HL-60/S4 (cell line): ENCODE measurements at regions not wholly inside any gene's neighbourhood (a gene's known extent, or its start where the extent isn't known, plus 50 kb on each side); places are given as distances from the start of the nearest gene placed in this dataset.
"Not testable (repeated sequence)": the region's sequence is repeated elsewhere in the genome, so short reads cannot be mapped to it uniquely, and the experiment has no call there.

Source experiments
- in situ Hi-C: fragments of 300-500 bp; cut with MboI; formaldehyde crosslinking; loops from 2 replicates; pipeline ENCODE4 v1.14.3; 2022; ENCODE audit warnings: low sequenced_read_pairs

GRCh38 chr16:17566656-17567450 is 96.1 kb upstream of the XYLT1 start:
- in situ Hi-C loops, result no loop called here

DNA sequence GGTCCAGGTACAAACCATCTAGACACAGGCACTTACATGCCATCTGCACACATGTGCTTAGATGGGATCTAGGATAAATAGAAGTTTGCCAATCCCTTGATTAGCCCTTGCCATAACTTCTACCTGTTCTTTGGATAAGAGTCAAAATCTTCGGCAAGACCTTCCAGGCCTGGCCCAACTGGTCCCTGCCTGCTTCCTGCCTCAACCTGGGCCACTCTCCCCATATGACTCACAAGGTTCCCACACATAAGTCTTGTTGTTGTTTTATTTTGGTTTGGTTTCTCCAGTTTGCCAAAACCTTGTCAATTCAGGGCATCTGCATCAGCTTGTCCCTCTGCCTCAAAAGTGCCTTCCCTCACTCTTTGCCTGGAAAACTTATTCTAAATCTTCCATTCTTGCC is 95.3 kb upstream of the XYLT1 start:
- in situ Hi-C loops, result no loop called here

DNA sequence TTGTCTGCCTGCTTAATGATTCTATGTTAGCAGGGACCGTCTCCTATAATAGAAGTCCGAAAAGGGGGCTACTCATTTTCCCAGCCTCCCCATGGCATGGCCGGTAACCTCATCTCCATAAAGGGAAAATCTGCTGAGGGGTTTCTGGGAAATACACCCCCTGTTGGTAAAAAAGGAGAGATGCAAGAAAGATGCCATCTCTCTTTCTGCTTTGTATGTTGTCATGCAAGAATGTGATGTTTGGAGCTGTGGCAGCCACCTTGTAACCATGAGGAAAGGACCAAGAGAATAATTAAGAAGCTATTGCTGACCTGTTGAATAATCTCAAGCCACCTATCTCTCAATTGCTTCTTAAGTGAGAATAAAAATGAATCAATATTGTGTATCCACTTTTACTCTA is 94.8 kb upstream of the XYLT1 start:
- in situ Hi-C loops, result no loop called here

GRCh38 chr16:17564856-17565255 is 94.1 kb upstream of the XYLT1 start:
- in situ Hi-C loops, result no loop called here

DNA sequence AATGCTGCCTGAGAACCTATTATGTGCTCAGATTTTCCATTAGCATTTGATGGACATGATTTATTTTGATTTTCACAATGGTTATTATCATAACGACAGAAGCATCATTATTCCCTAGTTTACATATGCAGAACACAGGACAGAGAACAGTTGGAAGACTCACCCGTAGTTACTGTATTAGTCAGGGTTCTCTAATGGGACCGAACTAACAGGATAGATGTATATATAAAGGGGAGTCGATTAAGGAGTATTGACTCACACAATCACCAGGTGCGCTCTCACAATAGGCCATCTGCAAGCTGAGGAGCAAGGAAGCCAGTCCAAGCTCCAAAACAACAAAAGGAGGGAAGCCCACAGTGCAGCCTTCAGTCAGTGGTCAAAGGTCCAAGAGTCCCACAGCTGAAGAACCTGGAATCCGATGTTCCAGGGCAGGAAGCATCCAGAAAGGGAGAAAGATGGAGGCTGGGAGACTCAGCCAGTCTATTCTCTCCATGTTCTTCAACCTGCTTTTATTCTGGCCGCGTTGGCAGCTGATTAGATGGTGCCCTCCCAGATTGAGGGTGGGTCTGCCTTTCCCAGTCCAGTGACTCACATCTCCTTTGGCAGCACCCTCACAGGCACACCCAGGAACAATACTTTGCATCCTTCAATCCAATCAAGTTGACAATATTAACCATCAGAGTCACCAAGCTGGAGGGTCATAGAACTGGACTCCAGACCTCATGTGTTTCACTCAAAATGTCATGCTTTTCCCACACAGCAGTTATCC is 92.7 kb upstream of the XYLT1 start:
- in situ Hi-C loops, result no loop called here

- in situ Hi-C loops, result no loop called here
Observed at GRCh38 chr16:17561056-17561455, 90.3 kb upstream of the XYLT1 start.

GRCh38 chr16:17560548-17560947 is 89.8 kb upstream of the XYLT1 start:
- in situ Hi-C loops, result no loop called here

GRCh38 chr16:17559394-17559793 is 88.6 kb upstream of the XYLT1 start:
- in situ Hi-C loops, result no loop called here

DNA sequence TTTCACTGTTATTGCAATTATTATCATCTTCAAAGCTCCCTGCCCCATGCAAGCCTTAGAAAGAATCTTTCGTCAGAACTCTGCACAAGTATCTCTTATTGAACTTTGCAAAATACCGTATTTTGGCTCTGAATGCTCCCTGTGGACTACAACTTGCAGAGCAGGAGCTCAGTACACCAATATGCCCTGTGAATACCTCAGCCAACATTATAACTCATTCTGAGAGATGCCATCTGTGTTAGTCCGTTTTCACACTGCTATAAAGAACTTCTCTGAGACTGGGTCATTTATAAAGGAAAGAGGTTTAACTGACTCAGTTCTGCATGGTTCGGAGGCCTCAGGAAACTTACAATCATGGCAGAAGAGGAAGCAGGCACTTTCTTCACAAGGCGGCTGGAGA is 87.2 kb upstream of the XYLT1 start:
- in situ Hi-C loops, result no loop called here

DNA sequence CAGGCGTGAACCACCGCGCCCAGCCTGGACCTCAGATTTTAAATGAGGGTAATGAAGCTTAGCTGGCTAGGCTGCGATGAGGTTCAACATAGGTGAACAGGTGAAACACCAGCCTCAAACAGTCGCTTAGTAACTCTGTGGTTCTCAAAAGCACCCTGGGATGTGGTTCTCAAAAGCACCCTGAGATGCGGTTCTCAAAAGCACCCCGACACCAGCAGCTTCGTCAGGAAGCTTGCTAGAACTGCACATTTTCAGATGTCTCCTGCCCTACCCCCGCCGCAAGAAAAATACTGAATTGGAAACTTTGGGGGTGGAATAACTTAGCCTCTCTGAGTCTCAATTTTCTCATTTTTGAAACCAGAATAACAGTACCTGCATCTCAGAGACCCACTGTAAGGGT is 86.7 kb upstream of the XYLT1 start:
- in situ Hi-C loops, result no loop called here

DNA sequence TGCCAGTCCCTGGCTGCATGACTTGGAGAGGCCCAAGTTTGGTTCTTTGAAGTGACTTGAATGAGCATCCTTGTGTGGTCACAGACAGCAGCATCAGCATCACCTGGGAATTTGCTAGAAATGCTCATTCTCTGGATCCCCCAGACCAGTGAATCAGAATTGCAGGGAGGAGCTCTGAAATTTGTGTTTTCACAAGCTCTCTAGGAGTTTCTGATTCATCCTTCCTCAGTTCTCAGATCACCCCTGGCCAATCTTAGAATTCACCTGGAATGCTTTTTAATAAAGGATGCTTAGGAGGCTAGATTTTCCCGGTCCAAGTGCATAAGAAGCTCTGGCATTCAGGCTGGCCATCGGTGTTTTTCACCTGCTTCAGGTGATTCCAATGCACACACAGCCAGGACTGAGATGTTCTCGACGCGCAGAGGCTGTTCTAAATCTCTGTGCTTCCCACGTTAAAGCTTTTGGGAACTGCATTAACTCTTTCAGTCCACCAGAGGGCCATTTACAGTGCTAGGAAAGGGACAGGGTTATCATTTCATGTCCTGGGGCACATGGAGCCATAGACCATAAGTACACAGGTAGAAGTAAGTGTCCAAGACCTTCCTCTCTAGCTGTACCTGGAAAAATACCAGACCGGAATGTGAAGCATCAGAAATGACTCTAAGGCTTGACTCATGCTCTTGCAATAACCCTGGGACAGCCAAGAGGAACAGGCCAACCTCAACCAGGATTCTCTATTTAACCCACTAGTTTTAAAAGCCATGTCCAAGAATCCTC is 85.7 kb upstream of the XYLT1 start:
- in situ Hi-C loops, result no loop called here

DNA sequence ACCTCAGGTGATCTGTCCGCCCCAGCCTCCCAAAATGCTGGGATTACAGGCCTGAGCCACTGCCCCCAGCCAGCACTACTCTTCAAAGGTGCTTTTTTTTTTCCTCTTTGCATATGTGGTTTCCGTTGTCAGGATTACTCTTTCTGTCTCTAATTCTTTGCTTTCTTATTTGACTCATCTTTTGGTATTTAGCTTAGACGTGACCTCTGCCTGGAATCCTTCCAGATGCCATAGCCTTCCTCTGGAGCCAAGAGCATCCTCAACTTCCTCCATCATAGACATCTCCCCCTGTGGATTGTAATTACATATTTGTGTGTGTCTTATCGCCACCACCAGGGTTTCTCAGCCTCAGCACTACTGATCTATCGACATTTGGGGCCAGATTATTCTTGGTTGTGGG is 84.4 kb upstream of the XYLT1 start:
- in situ Hi-C loops, result no loop called here

DNA sequence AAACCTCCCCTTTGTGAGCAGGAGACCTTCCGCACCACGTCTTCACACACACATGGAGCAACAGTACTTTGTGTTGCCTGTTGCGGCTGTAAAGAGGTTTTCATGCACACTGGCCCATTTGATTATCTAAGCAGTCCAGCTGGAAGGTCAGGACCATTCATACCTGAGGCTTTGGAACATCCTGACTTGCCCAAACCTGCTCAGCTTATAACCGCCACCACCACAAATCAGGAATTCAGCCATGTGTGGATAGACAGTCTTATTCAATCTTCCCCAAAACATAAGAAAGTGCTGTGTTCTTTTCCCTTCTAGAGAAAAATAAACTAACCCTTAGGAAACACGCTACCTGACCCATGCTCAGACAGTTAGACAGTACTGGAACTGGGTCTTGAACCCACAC is 81.6 kb upstream of the XYLT1 start:
- in situ Hi-C loops, result no loop called here

DNA sequence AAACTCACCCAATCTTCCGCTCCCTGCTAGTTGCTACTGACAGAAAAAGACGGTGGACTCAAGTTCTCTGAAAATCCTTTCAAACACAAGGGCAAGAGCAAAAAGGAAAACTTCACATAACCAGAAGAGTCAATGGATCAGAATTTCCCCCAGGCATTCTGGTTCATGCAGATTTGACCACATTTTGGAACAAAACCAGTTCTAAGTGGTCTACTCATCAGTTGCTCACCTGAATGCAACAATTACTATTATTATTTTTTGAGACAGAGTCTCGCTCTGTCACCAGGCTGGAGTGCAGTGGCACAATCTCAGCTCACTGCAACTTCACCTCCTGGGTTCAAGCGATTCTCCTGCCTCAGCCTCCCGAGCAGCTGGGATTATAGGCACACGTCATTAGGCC is 80.9 kb upstream of the XYLT1 start:
- in situ Hi-C loops, result not testable (repeated sequence)

DNA sequence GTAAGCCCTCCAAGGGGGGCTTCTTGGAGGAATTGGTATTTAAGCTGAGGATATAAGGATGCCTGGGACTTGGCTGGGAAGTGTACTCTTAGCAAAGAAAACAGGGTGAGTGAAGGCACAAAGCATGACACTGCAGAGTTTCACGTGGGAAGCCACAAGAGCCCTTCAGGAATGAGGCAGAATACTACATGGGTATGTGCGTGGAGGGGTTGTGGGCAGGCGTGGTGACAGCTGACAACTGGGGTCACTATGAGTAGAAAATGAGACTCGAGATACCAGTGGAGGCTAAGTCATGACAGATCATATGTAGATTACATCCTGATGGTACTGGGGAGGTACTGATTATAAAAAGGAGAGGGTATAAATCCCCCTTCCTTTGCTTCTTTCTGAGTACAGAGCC is 78.1 kb upstream of the XYLT1 start:
- in situ Hi-C loops, result no loop called here

DNA sequence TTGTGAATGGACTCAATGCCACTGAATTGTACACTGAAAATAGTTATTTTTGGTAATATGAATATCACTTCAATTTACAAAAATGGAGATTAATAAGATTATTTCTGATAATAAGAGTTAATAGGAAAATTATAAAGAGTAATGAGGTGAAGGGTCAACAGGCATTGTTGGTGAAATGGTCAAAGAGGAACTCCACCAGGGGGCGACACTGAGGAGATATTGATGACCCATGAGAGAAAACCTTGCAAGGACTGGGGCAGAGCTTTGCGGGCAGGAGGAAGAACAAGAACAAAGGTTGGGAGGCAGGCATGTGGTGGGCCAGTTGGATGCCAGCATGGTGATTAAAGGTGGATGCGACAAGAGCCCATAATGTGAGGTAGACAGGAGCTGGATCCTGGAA is 74.0 kb upstream of the XYLT1 start:
- in situ Hi-C loops, result no loop called here

GRCh38 chr16:17544304-17544703 is 73.5 kb upstream of the XYLT1 start:
- in situ Hi-C loops, result no loop called here

- in situ Hi-C loops, result no loop called here
Observed at GRCh38 chr16:17543073-17543472, 72.3 kb upstream of the XYLT1 start.

DNA sequence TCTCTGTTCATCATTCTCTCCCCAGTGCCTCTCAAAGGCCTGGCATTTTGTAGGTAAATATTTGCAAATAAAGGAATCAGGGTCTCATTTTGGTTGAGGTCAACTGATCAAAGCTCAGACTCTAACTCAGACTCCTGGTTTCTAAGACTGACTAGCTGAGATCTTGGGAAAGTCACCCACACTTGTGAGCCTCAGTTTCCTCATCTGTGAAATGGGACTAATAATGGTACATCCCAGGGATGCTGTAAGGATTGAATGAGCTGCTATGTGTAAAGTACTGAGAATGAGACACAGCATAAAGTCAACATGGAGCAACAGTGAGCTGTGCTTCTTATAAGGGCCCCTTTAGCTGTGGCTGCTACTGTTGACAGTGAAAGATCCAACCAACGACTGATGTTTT is 70.6 kb upstream of the XYLT1 start:
- in situ Hi-C loops, result no loop called here

- in situ Hi-C loops, result no loop called here
Observed at GRCh38 chr16:17538927-17539326, 68.2 kb upstream of the XYLT1 start.

- in situ Hi-C loops, result no loop called here
Observed at GRCh38 chr16:17532338-17532995, 61.7 kb upstream of the XYLT1 start.
